Dendritic cell treated with granulocyte-macrophage colony-stimulating factor and Interleukin-4, amounts not matched to agents 40 ng/mL and 50 ng/mL, for 4 days (primary cell): ENCODE measurements at regions not wholly inside any gene's neighbourhood (a gene's known extent, or its start where the extent isn't known, plus 50 kb on each side); places are given as distances from the start of the nearest gene placed in this dataset.

Experiments
- H3K27ac Mint-ChIP-seq: one replicate; pipeline ENCODE4 v1.8.0; 2022; ENCODE audit warnings: mild to moderate bottlenecking, mixed read lengths
- H3K27me3 Mint-ChIP-seq: one replicate; pipeline ENCODE4 v1.8.0; 2022; ENCODE audit warnings: mild to moderate bottlenecking, mixed read lengths
- H3K36me3 Mint-ChIP-seq: one replicate; pipeline ENCODE4 v1.8.0; 2022; ENCODE audit warnings: low read depth, mixed read lengths
- H3K4me1 Mint-ChIP-seq: one replicate; pipeline ENCODE4 v1.8.0; 2022; ENCODE audit warnings: low read depth, mixed read lengths
- H3K4me3 Mint-ChIP-seq: one replicate; pipeline ENCODE4 v1.8.0; 2022; ENCODE audit warnings: mild to moderate bottlenecking, moderate library complexity, mixed read lengths
- H3K9me3 Mint-ChIP-seq: one replicate; pipeline ENCODE4 v1.8.0; 2022; ENCODE audit warnings: mixed read lengths
- intact Hi-C: fragments of 100-400 bp; cut with micrococcal nuclease; formaldehyde crosslinking; loops from one replicate; pipeline ENCODE4 v1.15.0; 2022

DNA sequence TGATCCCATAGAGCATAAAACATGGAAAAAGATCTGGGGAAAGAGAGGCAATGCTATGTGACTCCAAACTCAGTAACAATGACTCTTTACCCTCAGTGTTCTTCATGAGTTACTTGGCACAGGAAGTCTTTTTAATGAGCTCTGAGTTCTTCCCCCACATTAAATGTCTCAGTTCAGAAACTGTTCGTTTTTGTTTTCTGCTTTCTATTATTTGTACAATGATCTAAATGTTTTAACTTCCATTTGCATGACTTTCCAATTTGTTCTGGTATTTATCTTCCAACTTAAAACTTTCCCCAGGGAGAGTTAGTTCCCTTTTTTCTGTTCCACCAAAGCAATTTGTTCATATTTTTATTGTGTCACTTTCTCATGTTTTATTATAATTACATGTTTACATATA lies 177.0 kb upstream of the ZBTB20 start:
- no peaks in the 10 kb centered on the region for H3K27me3 Mint-ChIP-seq
- no peak overlapping the region for H3K27ac Mint-ChIP-seq
- no peaks in the 10 kb centered on the region for H3K4me1 Mint-ChIP-seq
- no peaks in the 10 kb centered on the region for H3K36me3 Mint-ChIP-seq
- H3K9me3 Mint-ChIP-seq = peaks cover 10% of the 10 kb centered on the region
- intact Hi-C loops = no loop called here
- H3K4me3 Mint-ChIP-seq = no peak overlapping the region

DNA sequence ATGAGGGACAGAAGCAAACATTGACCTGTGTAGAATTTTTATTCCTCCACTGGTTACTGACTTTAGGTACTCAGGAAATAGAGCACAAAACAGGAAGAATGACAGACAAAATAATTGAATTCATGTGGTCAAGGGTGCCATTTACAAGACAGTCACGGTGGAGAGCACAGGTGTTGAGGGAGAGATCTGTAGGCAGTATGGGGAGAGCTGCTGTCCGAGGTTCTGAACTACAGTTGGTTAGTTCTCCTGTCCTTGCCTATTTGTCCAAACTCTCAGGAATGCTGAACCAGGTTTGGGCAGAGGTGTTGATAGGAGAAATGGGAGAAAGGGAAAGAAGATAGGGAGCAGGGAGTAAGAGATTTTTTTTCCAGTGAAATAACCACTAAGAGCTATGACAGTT lies 178.5 kb upstream of the ZBTB20 start:
- Mint-ChIP-seq H3K27me3 (no peaks in the 10 kb centered on the region), H3K4me1 (no peaks in the 10 kb centered on the region), H3K36me3 (no peaks in the 10 kb centered on the region), H3K4me3 (no peak overlapping the region), H3K9me3 (peaks cover 8% of the 10 kb centered on the region), H3K27ac (no peak overlapping the region)
- intact Hi-C loops = no loop called here

DNA sequence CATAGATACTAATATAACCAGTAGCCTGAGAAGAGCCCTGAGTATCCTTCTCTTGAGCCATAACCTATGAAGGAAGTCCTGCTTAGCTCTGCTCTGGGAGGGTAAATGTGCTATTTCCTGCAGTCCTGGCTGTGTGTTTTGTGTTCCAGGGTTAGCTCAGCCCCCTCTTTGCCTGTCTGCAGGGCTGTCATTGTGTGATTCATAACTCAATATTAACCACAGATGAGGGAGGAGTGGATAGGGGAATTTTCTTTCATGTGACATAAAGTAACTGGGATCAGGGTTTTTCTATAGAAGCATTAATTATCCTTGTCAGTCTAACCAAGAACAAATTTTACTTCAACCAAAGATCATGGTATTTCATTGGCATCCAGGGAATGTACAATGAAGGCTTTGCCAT lies 183.3 kb upstream of the ZBTB20 start:
- intact Hi-C loops = no loop called here
- Mint-ChIP-seq H3K27ac (no peak overlapping the region), H3K27me3 (no peaks in the 10 kb centered on the region), H3K4me3 (no peak overlapping the region), H3K36me3 (no peaks in the 10 kb centered on the region), H3K4me1 (no peaks in the 10 kb centered on the region), H3K9me3 (no peaks in the 10 kb centered on the region)

DNA sequence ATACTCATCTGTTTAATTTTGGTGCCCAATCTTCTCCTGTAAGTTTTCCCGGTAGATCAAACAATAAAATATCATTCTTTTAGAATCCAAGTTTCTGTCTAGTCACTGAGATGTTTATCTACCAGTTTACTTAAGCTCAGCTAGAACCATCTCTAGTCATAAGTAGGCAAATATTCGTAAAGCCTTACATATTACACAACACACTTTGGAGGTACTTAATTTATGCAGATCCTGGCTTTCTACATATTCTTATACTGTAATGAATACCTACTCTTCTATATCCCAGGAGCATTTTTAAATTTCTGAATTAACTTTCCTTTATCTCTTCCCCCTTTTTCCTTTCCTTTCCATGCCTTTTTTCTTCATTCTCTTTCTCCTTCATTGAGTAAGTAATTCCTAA lies 185.9 kb upstream of the ZBTB20 start:
- H3K36me3 Mint-ChIP-seq = no peaks in the 10 kb centered on the region
- no peaks in the 10 kb centered on the region for H3K4me1 Mint-ChIP-seq
- intact Hi-C loops = no loop called here
- no peak overlapping the region for H3K27ac Mint-ChIP-seq
- no peaks in the 10 kb centered on the region for H3K9me3 Mint-ChIP-seq
- no peaks in the 10 kb centered on the region for H3K27me3 Mint-ChIP-seq
- no peak overlapping the region for H3K4me3 Mint-ChIP-seq

DNA sequence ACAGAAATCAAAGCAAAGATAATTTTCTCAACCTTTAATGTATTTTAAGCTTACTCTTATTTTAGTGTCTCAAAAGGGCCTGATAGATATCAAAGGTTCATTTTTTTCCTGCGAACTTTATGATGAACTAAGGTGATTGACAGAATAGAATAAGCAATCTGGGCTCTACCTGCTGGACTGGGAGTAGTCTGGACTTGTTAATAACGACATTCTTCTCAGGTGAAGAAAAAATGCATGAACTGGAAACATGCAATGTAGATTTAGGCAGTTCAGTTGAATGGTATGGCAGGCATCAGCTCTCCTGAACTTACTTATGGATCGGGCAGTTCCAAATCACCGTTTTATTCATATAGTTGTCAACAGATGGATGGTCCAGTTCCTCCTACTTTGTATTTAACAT lies 189.7 kb upstream of the ZBTB20 start:
- no peaks in the 10 kb centered on the region for H3K27me3 Mint-ChIP-seq
- H3K27ac Mint-ChIP-seq = no peak overlapping the region
- intact Hi-C loops = no loop called here
- no peak overlapping the region for H3K4me3 Mint-ChIP-seq
- no peaks in the 10 kb centered on the region for H3K9me3 Mint-ChIP-seq
- no peaks in the 10 kb centered on the region for H3K4me1 Mint-ChIP-seq
- no peaks in the 10 kb centered on the region for H3K36me3 Mint-ChIP-seq

DNA sequence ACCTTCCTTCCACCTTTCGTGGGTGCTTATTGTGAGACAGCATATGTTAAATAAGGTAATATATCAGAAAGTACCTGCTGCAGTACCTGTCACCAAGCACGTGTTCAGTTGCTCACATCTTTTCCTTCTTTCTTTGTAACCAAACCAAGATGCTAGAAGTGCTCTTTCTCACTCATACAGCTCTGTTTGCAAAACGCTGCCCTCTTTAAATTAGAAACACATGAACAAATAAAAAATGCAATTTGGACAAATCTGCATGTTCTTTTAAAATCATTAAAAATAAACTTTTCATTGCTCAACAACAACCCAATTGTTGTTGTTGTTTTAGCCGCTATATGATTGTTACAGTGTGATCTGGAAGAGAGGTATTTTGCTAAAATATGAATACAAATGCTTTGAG lies 193.5 kb upstream of the ZBTB20 start:
- no peaks in the 10 kb centered on the region for H3K27me3 Mint-ChIP-seq
- no peak overlapping the region for H3K27ac Mint-ChIP-seq
- H3K9me3 Mint-ChIP-seq = no peaks in the 10 kb centered on the region
- H3K4me1 Mint-ChIP-seq = no peaks in the 10 kb centered on the region
- H3K4me3 Mint-ChIP-seq = no peak overlapping the region
- intact Hi-C loops = no loop called here
- no peaks in the 10 kb centered on the region for H3K36me3 Mint-ChIP-seq

DNA sequence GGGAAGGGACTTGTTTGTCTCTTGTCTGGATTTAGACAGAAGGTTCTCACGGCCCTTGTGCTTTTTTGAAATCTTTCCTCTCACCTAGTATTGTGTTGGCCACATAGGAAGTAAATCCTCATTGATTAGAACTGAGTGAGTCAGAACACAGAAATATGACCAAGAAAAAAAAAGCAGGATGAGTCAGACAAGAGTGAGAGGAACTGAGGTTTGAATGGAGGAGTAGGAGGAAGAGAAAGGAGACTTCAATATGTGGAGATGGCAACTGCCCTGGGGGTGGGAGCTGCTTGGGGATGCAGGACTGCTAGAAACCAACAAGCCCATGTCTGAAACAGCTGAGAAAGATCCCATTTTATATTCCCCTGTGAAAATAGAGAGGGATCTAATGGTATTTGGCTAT lies 194.1 kb upstream of the ZBTB20 start:
- no peaks in the 10 kb centered on the region for H3K27me3 Mint-ChIP-seq
- no peaks in the 10 kb centered on the region for H3K4me1 Mint-ChIP-seq
- H3K4me3 Mint-ChIP-seq = no peak overlapping the region
- intact Hi-C loops = no loop called here
- no peaks in the 10 kb centered on the region for H3K9me3 Mint-ChIP-seq
- H3K36me3 Mint-ChIP-seq = no peaks in the 10 kb centered on the region
- no peak overlapping the region for H3K27ac Mint-ChIP-seq

DNA sequence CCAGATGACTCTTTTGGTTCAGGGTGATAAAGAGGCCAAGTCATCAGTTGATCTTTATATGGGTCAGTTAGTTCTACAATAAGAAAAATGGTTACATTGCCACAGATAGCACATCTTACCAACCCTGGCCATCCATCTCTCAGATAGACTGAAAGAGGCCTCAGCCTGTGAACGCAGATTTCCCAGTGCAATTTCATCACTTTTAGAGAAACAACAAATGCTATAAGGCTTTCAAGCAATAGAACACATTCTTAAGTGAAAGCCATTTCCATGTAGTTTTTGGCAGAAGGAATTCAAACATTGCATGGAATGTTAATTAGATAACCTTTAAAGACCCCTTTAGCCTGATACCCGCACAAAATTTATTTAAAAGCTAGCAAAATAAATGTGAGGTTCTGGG lies 200.6 kb upstream of the ZBTB20 start:
- Mint-ChIP-seq H3K4me3 (no peak overlapping the region), H3K4me1 (no peaks in the 10 kb centered on the region), H3K36me3 (no peaks in the 10 kb centered on the region), H3K9me3 (no peaks in the 10 kb centered on the region), H3K27me3 (no peaks in the 10 kb centered on the region), H3K27ac (no peak overlapping the region)
- intact Hi-C loops = no loop called here

DNA sequence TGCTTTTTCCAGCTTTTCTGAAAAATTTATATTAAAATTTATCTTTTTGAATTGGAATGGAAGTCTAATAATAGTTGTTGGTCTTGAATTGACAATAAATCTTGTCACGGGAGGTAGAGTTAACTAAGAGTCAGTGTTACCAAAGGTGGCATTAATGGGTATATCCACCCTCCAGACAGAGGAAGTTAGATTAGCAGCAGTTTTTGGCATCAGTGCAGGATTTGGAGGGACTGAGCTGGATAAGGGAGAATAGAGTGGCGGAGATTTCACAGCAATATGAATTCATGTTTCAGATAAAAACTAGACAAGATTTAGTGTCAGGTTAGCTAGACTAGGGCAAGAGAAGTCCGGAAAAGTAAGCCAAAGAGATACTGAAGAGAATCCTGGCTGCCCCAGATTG lies 201.3 kb upstream of the ZBTB20 start:
- no peak overlapping the region for H3K4me3 Mint-ChIP-seq
- no peaks in the 10 kb centered on the region for H3K36me3 Mint-ChIP-seq
- H3K9me3 Mint-ChIP-seq = no peaks in the 10 kb centered on the region
- H3K27ac Mint-ChIP-seq = no peak overlapping the region
- no peaks in the 10 kb centered on the region for H3K27me3 Mint-ChIP-seq
- no peaks in the 10 kb centered on the region for H3K4me1 Mint-ChIP-seq
- intact Hi-C loops = no loop called here

DNA sequence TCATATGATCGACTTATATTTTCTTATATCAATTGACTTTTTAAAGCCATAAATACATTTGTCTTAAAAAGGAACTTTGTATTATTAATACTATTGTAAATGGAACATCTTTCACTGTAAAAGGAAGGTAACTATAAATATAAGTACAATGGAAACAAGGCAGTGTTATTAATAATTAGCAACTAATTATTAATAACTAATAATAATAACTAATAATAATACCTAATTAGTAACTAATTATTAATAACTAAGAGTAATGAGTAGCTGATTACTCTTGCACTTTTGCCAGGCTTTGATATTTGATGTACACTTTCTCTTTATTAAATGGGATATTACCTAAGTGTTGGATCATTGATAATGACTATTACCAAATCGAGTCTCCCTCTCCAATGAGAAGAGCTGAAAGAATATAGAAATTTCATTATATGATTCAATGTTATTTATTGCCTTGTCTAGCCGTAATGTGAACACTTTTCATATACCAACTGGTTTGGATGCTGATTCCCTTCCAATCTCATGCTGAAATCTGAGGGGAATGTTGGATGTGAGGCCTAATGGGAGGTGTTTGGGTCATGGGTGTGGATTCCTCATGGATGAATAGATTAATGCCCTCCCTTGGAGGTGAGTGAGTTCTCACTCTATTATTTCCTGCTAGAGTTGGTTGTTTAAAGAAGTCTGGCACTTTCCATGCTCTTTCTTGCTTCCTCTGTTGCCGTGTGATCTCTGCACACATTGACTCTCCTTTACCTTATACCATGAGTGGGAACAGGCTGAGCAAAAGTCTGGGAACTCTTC lies 202.1 kb upstream of the ZBTB20 start:
- Mint-ChIP-seq H3K4me3 (no peak overlapping the region), H3K27me3 (no peaks in the 10 kb centered on the region), H3K9me3 (no peaks in the 10 kb centered on the region), H3K36me3 (no peaks in the 10 kb centered on the region), H3K4me1 (no peaks in the 10 kb centered on the region), H3K27ac (no peak overlapping the region)
- intact Hi-C loops = no loop called here

DNA sequence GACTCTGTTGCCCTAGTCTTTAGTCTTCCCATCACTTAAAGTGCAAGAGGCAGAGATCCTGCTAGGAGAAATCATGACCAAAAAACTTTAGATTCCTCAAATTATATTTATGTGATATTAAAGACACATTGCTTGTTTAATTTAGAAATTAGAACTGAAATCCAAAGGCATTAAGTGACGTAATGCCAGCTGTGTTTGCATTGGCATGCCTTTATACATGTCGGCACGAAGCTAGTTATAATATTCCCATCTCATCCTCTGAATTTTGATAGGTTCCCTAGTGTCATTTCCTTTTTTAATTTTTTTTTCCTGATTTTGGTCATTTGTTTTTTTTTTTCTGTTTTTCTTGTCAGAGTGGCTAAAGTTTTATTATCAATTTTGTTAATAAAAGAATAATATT lies 203.5 kb upstream of the ZBTB20 start:
- H3K4me1 Mint-ChIP-seq = no peaks in the 10 kb centered on the region
- no peak overlapping the region for H3K4me3 Mint-ChIP-seq
- no peak overlapping the region for H3K27ac Mint-ChIP-seq
- no peaks in the 10 kb centered on the region for H3K36me3 Mint-ChIP-seq
- intact Hi-C loops = no loop called here
- no peaks in the 10 kb centered on the region for H3K27me3 Mint-ChIP-seq
- H3K9me3 Mint-ChIP-seq = no peaks in the 10 kb centered on the region

DNA sequence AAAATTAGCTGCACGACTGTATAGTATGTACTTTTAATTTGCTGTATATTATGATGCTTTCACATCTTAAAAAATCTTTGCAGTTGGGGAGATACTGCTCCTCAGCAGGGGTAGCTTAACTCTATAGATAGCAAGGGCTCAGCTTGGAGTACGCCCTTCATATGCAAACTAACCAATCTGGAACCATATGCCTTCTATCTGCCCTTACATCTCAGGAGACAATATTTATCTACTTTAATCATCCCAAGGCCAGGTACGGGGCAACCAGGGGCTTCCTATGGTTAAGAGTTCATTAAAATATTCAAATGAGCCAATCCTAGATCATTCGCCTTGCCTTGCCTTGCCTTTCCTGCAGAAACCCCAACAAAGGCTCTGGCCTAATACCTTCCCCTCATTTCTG lies 204.1 kb upstream of the ZBTB20 start:
- Mint-ChIP-seq H3K27me3 (no peaks in the 10 kb centered on the region), H3K27ac (no peak overlapping the region), H3K4me3 (no peak overlapping the region), H3K9me3 (no peaks in the 10 kb centered on the region), H3K4me1 (no peaks in the 10 kb centered on the region), H3K36me3 (no peaks in the 10 kb centered on the region)
- intact Hi-C loops = no loop called here

DNA sequence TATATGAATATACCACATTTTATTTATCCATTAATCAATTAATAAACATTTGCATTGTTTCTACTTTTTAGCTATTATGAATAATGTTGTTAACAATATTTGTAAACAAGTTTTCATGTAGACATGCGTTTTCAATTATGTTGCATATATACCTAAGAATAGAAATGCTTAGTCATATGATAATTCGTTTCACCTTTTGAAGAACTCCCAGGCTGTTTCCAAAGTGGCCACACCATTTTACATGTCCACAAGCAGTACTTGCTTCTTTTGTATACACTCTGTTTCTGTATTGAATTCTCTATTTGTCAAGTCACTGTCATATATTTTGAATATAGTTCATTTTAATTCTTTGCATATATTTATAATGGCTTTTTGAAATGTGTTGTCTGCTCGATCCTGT lies 206.9 kb upstream of the ZBTB20 start:
- Mint-ChIP-seq H3K36me3 (no peaks in the 10 kb centered on the region), H3K4me3 (no peak overlapping the region), H3K4me1 (no peaks in the 10 kb centered on the region), H3K27me3 (no peaks in the 10 kb centered on the region), H3K9me3 (no peaks in the 10 kb centered on the region), H3K27ac (no peak overlapping the region)
- intact Hi-C loops = no loop called here

DNA sequence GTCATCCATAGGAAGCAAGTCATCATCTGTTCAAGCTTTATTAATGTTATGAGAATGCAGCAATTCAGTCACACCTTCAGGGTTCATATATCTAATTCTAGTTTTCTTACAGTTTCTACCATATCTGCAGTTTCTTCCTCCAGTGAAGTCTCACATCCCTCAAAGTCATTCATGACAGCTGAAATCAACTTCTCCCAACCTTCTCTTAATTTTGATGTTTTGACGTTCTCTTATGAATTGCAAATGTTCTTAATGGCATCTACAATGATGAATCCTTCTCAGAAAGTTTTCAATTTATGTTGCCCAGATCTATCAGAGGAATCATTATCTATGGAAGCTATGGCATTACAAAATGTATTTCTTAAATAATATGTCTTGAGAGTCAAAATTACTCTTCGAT lies 210.4 kb upstream of the ZBTB20 start:
- no peaks in the 10 kb centered on the region for H3K27me3 Mint-ChIP-seq
- H3K4me1 Mint-ChIP-seq = no peaks in the 10 kb centered on the region
- no peaks in the 10 kb centered on the region for H3K36me3 Mint-ChIP-seq
- H3K9me3 Mint-ChIP-seq = no peaks in the 10 kb centered on the region
- H3K27ac Mint-ChIP-seq = no peak overlapping the region
- no peak overlapping the region for H3K4me3 Mint-ChIP-seq
- intact Hi-C loops = no loop called here

DNA sequence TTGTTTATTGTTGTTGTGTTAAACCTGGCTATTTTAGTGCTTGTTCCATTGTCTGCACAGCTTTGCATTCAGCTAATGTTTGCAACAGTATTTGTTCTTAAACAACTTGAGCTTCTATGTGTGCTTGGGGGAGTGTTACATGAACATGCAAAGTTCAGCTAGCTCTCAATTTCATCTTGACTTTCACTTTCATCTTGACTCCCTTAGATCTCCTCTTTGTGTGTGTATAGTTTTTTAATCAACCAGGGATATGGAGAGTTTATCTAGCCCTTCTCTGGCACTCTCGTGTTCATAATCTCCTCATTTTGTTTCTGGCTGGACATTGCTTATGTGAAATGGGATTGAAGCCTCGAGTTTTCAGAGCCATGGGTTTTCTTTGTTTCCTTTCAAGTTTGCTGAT lies 212.4 kb upstream of the ZBTB20 start:
- Mint-ChIP-seq H3K36me3 (no peaks in the 10 kb centered on the region), H3K27me3 (no peaks in the 10 kb centered on the region), H3K27ac (no peak overlapping the region), H3K9me3 (peaks cover 12% of the 10 kb centered on the region), H3K4me1 (no peaks in the 10 kb centered on the region), H3K4me3 (no peak overlapping the region)
- intact Hi-C loops = no loop called here
